ENCODE measurements at regions not wholly inside any gene's neighbourhood (a gene's known extent, or its start where the extent isn't known, plus 50 kb on each side); places are given as distances from the start of the nearest gene placed in this dataset.

DNA sequence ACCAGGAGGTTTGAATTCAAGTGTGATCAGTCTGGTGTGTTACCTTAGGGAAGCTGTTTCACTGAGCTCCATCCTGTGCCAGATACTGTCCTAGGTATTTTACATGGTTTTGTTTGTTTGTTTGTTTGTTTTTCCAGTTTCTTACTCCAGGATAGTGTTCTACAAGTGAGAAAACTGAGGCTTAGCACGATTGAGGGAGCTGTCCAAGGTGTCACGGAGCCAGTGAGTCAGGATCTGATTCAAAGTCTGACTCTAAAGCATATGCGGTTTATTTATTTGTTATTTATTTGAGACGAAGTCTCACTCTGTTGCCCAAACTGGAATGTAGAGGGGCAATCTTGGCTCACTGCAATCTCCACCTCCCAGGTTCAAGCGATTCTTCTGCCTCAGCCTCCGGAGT lies 79.7 kb upstream of the GNG2 start:
- Histone ChIP-seq H3K4me3 (ENCODE audit: low read length) (no peak overlapping the region), H3K9me3 (ENCODE audit: low read length) (no peaks in the 10 kb centered on the region), H3K27me3 (ENCODE audit: insufficient read depth, low read length, poor library complexity, severe bottlenecking) (no peaks in the 10 kb centered on the region), H3K4me1 (ENCODE audit: insufficient read depth, low read length) (peaks cover 10% of the 10 kb centered on the region), H3K27ac (ENCODE audit: low read depth, low read length) (no peak overlapping the region), H3K36me3 (ENCODE audit: insufficient read depth, low read length) (no peaks in the 10 kb centered on the region)
- Mint-ChIP-seq H3K9me3 (peaks cover 1 to 6% (median 2%) of the 10 kb centered on the region in 5 donors), H3K4me3 (no peak overlapping the region), H3K4me1 (peaks cover 11 to 16% (median 15%) of the 10 kb centered on the region in 3 donors), H3K27me3 (peaks cover 16 to 55% of the 10 kb centered on the region in 2 donors), H3K36me3 (peaks cover 0 to 9% (median 0%) of the 10 kb centered on the region in 3 donors), H3K27ac (no peak overlapping the region)
- ChIA-PET POLR2A (no interaction called here), CTCF (interaction anchor here (0.8 to 6.4 kb wide), 11 partner anchors 9 to 538 kb away, joined by 3 to 43 read pairs (median 6); no protein-coding TSS in a partner anchor)
- DNase-seq: no peak

DNA sequence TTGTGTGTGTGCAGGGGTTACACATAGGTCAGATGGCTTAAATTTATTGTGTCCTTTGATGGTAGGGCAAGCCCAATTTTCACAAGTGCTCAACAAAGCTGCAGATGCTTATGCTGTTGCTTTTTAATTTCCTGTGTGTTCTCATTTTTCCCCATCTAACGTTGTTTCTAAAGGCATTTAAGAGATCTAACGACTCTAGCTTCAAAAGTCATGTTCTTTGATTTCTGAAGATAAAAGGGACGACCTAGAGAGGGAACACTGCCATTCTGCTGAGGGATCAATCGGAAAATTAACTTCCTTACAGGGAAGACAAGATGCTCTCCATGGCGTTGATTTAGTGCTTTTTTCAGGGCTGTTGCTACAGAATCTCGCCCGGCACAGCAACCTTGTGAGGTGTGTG lies 79.0 kb upstream of the GNG2 start:
- Histone ChIP-seq H3K27ac (ENCODE audit: low read depth, low read length) (no peak overlapping the region), H3K4me3 (ENCODE audit: low read length) (no peak overlapping the region), H3K27me3 (ENCODE audit: insufficient read depth, low read length, poor library complexity, severe bottlenecking) (no peaks in the 10 kb centered on the region), H3K9me3 (ENCODE audit: low read length) (peaks cover 5% of the 10 kb centered on the region), H3K4me1 (ENCODE audit: insufficient read depth, low read length) (peaks cover 10% of the 10 kb centered on the region), H3K36me3 (ENCODE audit: insufficient read depth, low read length) (no peaks in the 10 kb centered on the region)
- Mint-ChIP-seq H3K27me3 (peaks cover 18 to 55% of the 10 kb centered on the region in 2 donors), H3K9me3 (peaks cover 4 to 13% (median 8%) of the 10 kb centered on the region in 5 donors), H3K36me3 (peaks cover 0 to 16% (median 0%) of the 10 kb centered on the region in 3 donors), H3K4me1 (peaks cover 8 to 12% (median 11%) of the 10 kb centered on the region in 3 donors), H3K4me3 (no peak overlapping the region), H3K27ac (no peak overlapping the region)
- POLR2A ChIA-PET: no interaction called here
- no peak for DNase-seq
- CTCF ChIA-PET: interaction anchor here (1.6 to 6.4 kb wide), 5 partner anchors 24 to 499 kb away, joined by 4 to 43 read pairs (median 11); no protein-coding TSS in a partner anchor

DNA sequence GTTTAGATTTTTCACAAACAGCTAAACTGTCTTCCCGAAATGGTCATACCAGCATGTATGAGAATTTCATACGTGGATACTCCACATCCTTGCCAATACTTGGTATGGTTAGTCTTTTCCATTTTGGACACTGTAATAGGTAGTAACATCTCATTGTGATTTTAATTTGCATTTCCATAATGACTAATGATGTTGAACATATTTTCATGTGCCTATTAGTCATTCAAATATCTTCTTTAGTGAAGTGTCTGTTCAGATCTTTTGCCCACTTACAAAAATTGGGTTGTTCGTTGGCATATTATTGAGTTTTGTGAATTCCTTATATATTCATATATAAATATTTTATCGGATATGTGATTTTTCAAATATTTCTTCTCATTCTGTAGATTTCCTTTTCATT lies 78.0 kb upstream of the GNG2 start:
- H3K4me1 Mint-ChIP-seq: peaks cover 5 to 11% (median 11%) of the 10 kb centered on the region in 3 donors
- no peaks in the 10 kb centered on the region for H3K27me3 ChIP-seq (ENCODE audit: insufficient read depth, low read length, poor library complexity, severe bottlenecking)
- H3K9me3 ChIP-seq (ENCODE audit: low read length): peaks cover 13% of the 10 kb centered on the region
- peaks cover 0 to 24% (median 0%) of the 10 kb centered on the region in 3 donors for H3K36me3 Mint-ChIP-seq
- peaks cover 10% of the 10 kb centered on the region for H3K4me1 ChIP-seq (ENCODE audit: insufficient read depth, low read length)
- ChIA-PET POLR2A (no interaction called here), CTCF (interaction anchor here (0.8 kb wide), 1 partner anchor 196 kb away, joined by 4 read pairs; no protein-coding TSS in a partner anchor)
- no peak overlapping the region for H3K27ac Mint-ChIP-seq
- no peak for DNase-seq
- H3K9me3 Mint-ChIP-seq: peaks cover 8 to 21% (median 14%) of the 10 kb centered on the region in 5 donors
- H3K36me3 ChIP-seq (ENCODE audit: insufficient read depth, low read length): no peaks in the 10 kb centered on the region
- no peak overlapping the region for H3K4me3 Mint-ChIP-seq
- peaks cover 22 to 55% of the 10 kb centered on the region in 2 donors for H3K27me3 Mint-ChIP-seq
- no peak overlapping the region for H3K4me3 ChIP-seq (ENCODE audit: low read length)
- H3K27ac ChIP-seq (ENCODE audit: low read depth, low read length): no peak overlapping the region

DNA sequence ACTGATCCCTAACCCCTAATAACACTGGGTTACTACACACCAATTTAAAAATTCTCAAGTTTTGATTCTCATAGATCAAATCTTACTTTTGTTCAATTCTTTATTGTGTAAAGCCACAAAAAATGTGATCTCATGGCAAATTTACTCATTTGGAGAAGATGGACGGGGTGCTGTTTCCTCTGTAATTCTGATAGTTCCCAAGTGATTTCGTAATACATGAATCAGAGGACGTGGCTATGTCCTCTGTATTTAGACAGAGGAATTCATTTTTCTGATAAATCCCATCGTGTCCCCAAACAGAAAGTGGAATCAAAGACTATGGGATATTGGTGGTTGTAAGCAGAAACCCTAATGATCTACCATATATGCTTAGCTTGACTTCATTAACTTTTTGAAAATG lies 76.6 kb upstream of the GNG2 start:
- no peak for DNase-seq
- H3K36me3 ChIP-seq (ENCODE audit: insufficient read depth, low read length): no peaks in the 10 kb centered on the region
- no peaks in the 10 kb centered on the region for H3K27me3 ChIP-seq (ENCODE audit: insufficient read depth, low read length, poor library complexity, severe bottlenecking)
- H3K4me3 ChIP-seq (ENCODE audit: low read length): no peak overlapping the region
- CTCF ChIA-PET: no interaction called here
- Mint-ChIP-seq H3K9me3 (peaks cover 8 to 21% (median 16%) of the 10 kb centered on the region in 5 donors), H3K4me1 (peaks cover 5 to 11% (median 11%) of the 10 kb centered on the region in 3 donors), H3K27ac (no peak overlapping the region), H3K36me3 (peaks cover 0 to 28% (median 0%) of the 10 kb centered on the region in 3 donors), H3K4me3 (no peak overlapping the region), H3K27me3 (peaks cover 22 to 46% of the 10 kb centered on the region in 2 donors)
- no peak overlapping the region for H3K27ac ChIP-seq (ENCODE audit: low read depth, low read length)
- peaks cover 10% of the 10 kb centered on the region for H3K4me1 ChIP-seq (ENCODE audit: insufficient read depth, low read length)
- POLR2A ChIA-PET: no interaction called here
- H3K9me3 ChIP-seq (ENCODE audit: low read length): peaks cover 13% of the 10 kb centered on the region

DNA sequence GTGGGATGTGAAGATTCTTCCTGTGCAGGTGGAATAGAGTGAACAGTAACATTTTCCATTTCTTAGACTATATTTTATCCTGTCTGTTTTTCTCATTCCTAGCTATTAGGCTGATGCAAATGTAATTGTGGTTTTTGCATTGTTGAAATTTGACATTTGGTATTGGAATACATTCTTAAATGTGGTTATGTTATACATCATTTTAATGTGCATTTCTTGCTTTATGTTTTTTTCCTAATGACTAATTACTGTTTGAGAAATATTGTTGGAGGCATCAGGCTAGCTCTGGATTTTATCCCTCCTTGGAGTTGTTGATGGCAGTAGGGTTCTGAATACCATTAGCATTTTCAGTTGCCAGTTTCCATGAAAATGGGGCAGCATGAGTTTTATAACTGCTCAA lies 75.9 kb upstream of the GNG2 start:
- peaks cover 20 to 49% of the 10 kb centered on the region in 2 donors for H3K27me3 Mint-ChIP-seq
- Histone ChIP-seq H3K9me3 (ENCODE audit: low read length) (peaks cover 13% of the 10 kb centered on the region), H3K27me3 (ENCODE audit: insufficient read depth, low read length, poor library complexity, severe bottlenecking) (no peaks in the 10 kb centered on the region), H3K4me3 (ENCODE audit: low read length) (no peak overlapping the region), H3K27ac (ENCODE audit: low read depth, low read length) (no peak overlapping the region), H3K4me1 (ENCODE audit: insufficient read depth, low read length) (peaks cover 10% of the 10 kb centered on the region), H3K36me3 (ENCODE audit: insufficient read depth, low read length) (no peaks in the 10 kb centered on the region)
- ChIA-PET POLR2A (no interaction called here), CTCF (no interaction called here)
- H3K9me3 Mint-ChIP-seq: peaks cover 8 to 21% (median 16%) of the 10 kb centered on the region in 5 donors
- DNase-seq: no peak
- H3K36me3 Mint-ChIP-seq: peaks cover 0 to 28% (median 0%) of the 10 kb centered on the region in 3 donors
- no peak overlapping the region for H3K4me3 Mint-ChIP-seq
- H3K27ac Mint-ChIP-seq: no peak overlapping the region
- H3K4me1 Mint-ChIP-seq: peaks cover 5 to 11% (median 9%) of the 10 kb centered on the region in 3 donors

DNA sequence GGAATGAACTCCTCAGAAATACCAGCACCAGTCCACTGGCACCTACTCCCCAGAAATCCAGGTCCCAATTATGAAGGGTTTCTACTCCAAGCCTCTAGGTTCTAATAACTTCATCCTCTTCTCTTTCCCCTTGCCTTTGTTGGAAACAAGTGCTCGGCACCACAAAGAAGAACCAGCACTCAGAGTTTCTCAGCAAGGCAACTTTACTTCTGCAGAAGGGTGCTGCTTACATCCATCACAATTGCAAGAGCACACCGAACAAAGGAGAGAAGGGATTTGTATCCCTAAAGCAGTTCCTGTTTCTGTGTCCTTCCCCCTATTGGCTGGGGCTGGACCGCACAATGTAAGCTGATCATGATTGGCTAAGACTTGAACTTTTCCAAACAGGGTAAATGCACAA lies 74.2 kb upstream of the GNG2 start:
- Mint-ChIP-seq H3K27me3 (peaks cover 21 to 58% of the 10 kb centered on the region in 2 donors), H3K4me3 (no peak overlapping the region), H3K4me1 (peaks cover 0 to 3% (median 0%) of the 10 kb centered on the region in 3 donors), H3K9me3 (peaks cover 8 to 21% (median 16%) of the 10 kb centered on the region in 5 donors), H3K27ac (no peak overlapping the region), H3K36me3 (peaks cover 0 to 28% (median 0%) of the 10 kb centered on the region in 3 donors)
- H3K4me3 ChIP-seq (ENCODE audit: low read length): no peak overlapping the region
- CTCF ChIA-PET: no interaction called here
- POLR2A ChIA-PET: no interaction called here
- peaks cover 13% of the 10 kb centered on the region for H3K9me3 ChIP-seq (ENCODE audit: low read length)
- H3K4me1 ChIP-seq (ENCODE audit: insufficient read depth, low read length): no peaks in the 10 kb centered on the region
- H3K27me3 ChIP-seq (ENCODE audit: insufficient read depth, low read length, poor library complexity, severe bottlenecking): no peaks in the 10 kb centered on the region
- DNase-seq: no peak
- H3K36me3 ChIP-seq (ENCODE audit: insufficient read depth, low read length): no peaks in the 10 kb centered on the region
- H3K27ac ChIP-seq (ENCODE audit: low read depth, low read length): no peak overlapping the region

DNA sequence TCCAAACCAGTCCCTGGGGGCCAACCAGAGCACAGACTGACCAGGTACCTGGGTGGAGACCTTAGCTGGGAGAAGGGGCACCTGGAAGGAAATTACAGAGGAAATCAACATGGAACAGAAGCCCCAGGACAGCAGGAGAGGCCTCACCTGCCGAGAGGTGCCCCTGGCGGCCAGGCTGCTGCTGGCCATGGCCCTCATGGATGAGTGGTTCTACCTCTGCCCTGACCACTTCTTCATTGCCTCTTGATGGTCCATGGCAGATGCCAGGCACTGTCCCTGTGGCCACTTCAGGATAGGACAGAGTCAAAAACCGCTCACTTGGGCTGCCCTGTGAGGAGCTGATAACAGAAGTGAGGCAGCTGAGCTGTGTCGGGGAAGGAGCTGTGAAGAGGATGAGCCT lies 73.1 kb upstream of the GNG2 start:
- peaks cover 0 to 28% (median 0%) of the 10 kb centered on the region in 3 donors for H3K36me3 Mint-ChIP-seq
- peaks cover 19 to 53% of the 10 kb centered on the region in 2 donors for H3K27me3 Mint-ChIP-seq
- DNase-seq: no peak
- Histone ChIP-seq H3K9me3 (ENCODE audit: low read length) (peaks cover 13% of the 10 kb centered on the region), H3K27ac (ENCODE audit: low read depth, low read length) (no peak overlapping the region), H3K27me3 (ENCODE audit: insufficient read depth, low read length, poor library complexity, severe bottlenecking) (no peaks in the 10 kb centered on the region), H3K4me3 (ENCODE audit: low read length) (no peak overlapping the region), H3K4me1 (ENCODE audit: insufficient read depth, low read length) (no peaks in the 10 kb centered on the region), H3K36me3 (ENCODE audit: insufficient read depth, low read length) (no peaks in the 10 kb centered on the region)
- POLR2A ChIA-PET: no interaction called here
- H3K4me3 Mint-ChIP-seq: no peak overlapping the region
- CTCF ChIA-PET: interaction anchor here (0.7 kb wide), 1 partner anchor 8 kb away, joined by 3 read pairs; no protein-coding TSS in a partner anchor
- peak overlapping the region in 1 of 8 donors; percentile 92 for H3K27ac Mint-ChIP-seq
- H3K9me3 Mint-ChIP-seq: peaks cover 8 to 21% (median 16%) of the 10 kb centered on the region in 5 donors
- no peaks in the 10 kb centered on the region for H3K4me1 Mint-ChIP-seq

DNA sequence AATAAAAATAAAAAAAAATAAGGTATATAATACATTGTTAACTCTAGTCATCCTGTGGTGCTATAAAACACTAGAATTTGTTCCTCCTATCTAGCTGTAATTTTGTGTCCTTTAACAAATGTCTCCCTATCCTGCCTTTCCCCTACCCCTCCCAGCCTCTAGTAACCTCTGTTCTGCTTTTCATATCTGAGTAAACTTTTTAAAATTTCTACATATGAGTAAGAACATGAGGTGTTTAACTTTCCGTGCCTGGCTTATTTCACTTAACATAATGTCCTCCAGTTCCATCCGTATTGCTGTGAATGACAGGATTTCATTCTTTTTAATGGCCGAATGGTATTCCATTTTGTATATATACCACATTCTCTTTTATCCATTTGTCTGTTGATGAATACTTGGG lies 71.3 kb upstream of the GNG2 start:
- H3K36me3 Mint-ChIP-seq: peaks cover 0 to 28% (median 0%) of the 10 kb centered on the region in 3 donors
- H3K4me1 Mint-ChIP-seq: no peaks in the 10 kb centered on the region
- Histone ChIP-seq H3K4me3 (ENCODE audit: low read length) (no peak overlapping the region), H3K27ac (ENCODE audit: low read depth, low read length) (no peak overlapping the region), H3K27me3 (ENCODE audit: insufficient read depth, low read length, poor library complexity, severe bottlenecking) (no peaks in the 10 kb centered on the region), H3K9me3 (ENCODE audit: low read length) (peaks cover 13% of the 10 kb centered on the region), H3K4me1 (ENCODE audit: insufficient read depth, low read length) (no peaks in the 10 kb centered on the region), H3K36me3 (ENCODE audit: insufficient read depth, low read length) (no peaks in the 10 kb centered on the region)
- H3K9me3 Mint-ChIP-seq: peaks cover 8 to 21% (median 16%) of the 10 kb centered on the region in 5 donors
- H3K27ac Mint-ChIP-seq: no peak overlapping the region
- H3K4me3 Mint-ChIP-seq: no peak overlapping the region
- CTCF ChIA-PET: interaction anchor here (2.4 kb wide), 1 partner anchor 9 kb away, joined by 8 read pairs; no protein-coding TSS in a partner anchor
- peaks cover 15 to 40% of the 10 kb centered on the region in 2 donors for H3K27me3 Mint-ChIP-seq
- DNase-seq: no peak
- POLR2A ChIA-PET: no interaction called here

Data from CD8-positive, alpha-beta memory T cell (primary cell).